Right renal pelvis (tissue), 4 donors: ENCODE measurements at regions not wholly inside any gene's neighbourhood (a gene's known extent, or its start where the extent isn't known, plus 50 kb on each side); places are given as distances from the start of the nearest gene placed in this dataset.
"Not testable (repeated sequence)": the region's sequence is repeated elsewhere in the genome, so short reads cannot be mapped to it uniquely, and the experiment has no call there.

Experiments
- DNase-seq, 4 donors: peaks; one replicate each; pipeline ENCODE4 v3.0.0-alpha.2; 2013; ENCODE audit warnings: low read depth in 4 of 4, low spot score in 3 of 4, missing footprints in 1 of 4

- no peak for DNase-seq
Measured at GRCh38 chr4:165548702-165549101, 169.9 kb downstream of the CPE start.

GRCh38 chr4:165553221-165553810 is 174.5 kb downstream of the CPE start:
- no peak for DNase-seq

- no peak for DNase-seq
Measured at GRCh38 chr4:165555302-165555701, 176.5 kb downstream of the CPE start.

- no peak for DNase-seq
Measured at GRCh38 chr4:165556383-165556782, 177.6 kb downstream of the CPE start.

- no peak for DNase-seq
Measured at GRCh38 chr4:165560941-165561340, 182.1 kb downstream of the CPE start.

- no peak for DNase-seq
Measured at GRCh38 chr4:165563851-165564250, 185.0 kb downstream of the CPE start.

- no peak for DNase-seq
Measured at GRCh38 chr4:165569031-165569430, 190.2 kb downstream of the CPE start.

GRCh38 chr4:165571476-165571875 is 192.7 kb downstream of the CPE start:
- DNase-seq = not testable (repeated sequence)

- no peak for DNase-seq
Measured at GRCh38 chr4:165580351-165580905, 201.6 kb downstream of the CPE start.

GRCh38 chr4:165583341-165583740 is 204.5 kb downstream of the CPE start:
- no peak for DNase-seq

- DNase-seq = no peak
Measured at GRCh38 chr4:165584916-165585315, 206.1 kb downstream of the CPE start.

GRCh38 chr4:165588534-165589315 is 209.9 kb downstream of the CPE start:
- DNase-seq = no peak

GRCh38 chr4:165592386-165592785 is 213.6 kb downstream of the CPE start:
- no peak for DNase-seq

- no peak for DNase-seq
Measured at GRCh38 chr4:165597581-165598480, 219.0 kb downstream of the CPE start.

GRCh38 chr4:165600959-165601683 is 222.3 kb downstream of the CPE start:
- no peak for DNase-seq

GRCh38 chr4:165602621-165603020 is 223.8 kb downstream of the CPE start:
- DNase-seq = no peak

GRCh38 chr4:165604181-165604580 is 225.4 kb downstream of the CPE start:
- DNase-seq = no peak

GRCh38 chr4:165605811-165606210 is 227.0 kb downstream of the CPE start:
- no peak for DNase-seq

- DNase-seq = no peak
Measured at GRCh38 chr4:165606465-165607205, 227.8 kb downstream of the CPE start.

- DNase-seq = no peak
Measured at GRCh38 chr4:165609653-165610052, 230.8 kb downstream of the CPE start.
